ENCODE measurements at regions not wholly inside any gene's neighbourhood (a gene's known extent, or its start where the extent isn't known, plus 50 kb on each side); places are given as distances from the start of the nearest gene placed in this dataset.

- ChIA-PET CTCF (no interaction called here), POLR2A (no interaction called here)
- Histone ChIP-seq H3K27ac (ENCODE audit: low read depth in 1 of 2, low read length in 2 of 2) (no peak overlapping the region), H3K36me3 (ENCODE audit: insufficient read depth, low read length) (no peaks in the 10 kb centered on the region), H3K4me3 (ENCODE audit: low read length) (no peak overlapping the region), H3K9me3 (ENCODE audit: control insufficient read depth in 1 of 2, insufficient read depth in 1 of 2, low read length in 2 of 2) (no peaks in the 10 kb centered on the region), H3K27me3 (ENCODE audit: control insufficient read depth in 1 of 2, insufficient read depth in 2 of 2, low read length in 2 of 2) (no peaks in the 10 kb centered on the region), H3K4me1 (ENCODE audit: insufficient read depth, low read length) (no peaks in the 10 kb centered on the region)
- no peak for TF ChIP-seq CTCF (IDR thresholded peaks at IDR 0.05)
- no peak overlapping the region for H3K4me3 Mint-ChIP-seq
- intact Hi-C loops (cut with DNase I, micrococcal nuclease) = loop anchor here in 1 of 2 experiments (1.0 kb wide), 1 partner anchor 14 kb away; no protein-coding TSS in a partner anchor
- H3K36me3 Mint-ChIP-seq (ENCODE audit: low read depth) = no peaks in the 10 kb centered on the region
- H3K4me1 Mint-ChIP-seq (ENCODE audit: low read depth) = peaks cover 4% of the 10 kb centered on the region
- H3K27ac Mint-ChIP-seq = no peak overlapping the region
- no peak for DNase-seq
- H3K9me3 Mint-ChIP-seq = no peaks in the 10 kb centered on the region
- no peaks in the 10 kb centered on the region for H3K27me3 Mint-ChIP-seq
- no peak for ATAC-seq (ENCODE audit: poor library complexity)
These were observed 111.6 kb upstream of the FNDC3A start for GRCh38 chr13:48864100-48864499.

- no peak for DNase-seq
- ATAC-seq (ENCODE audit: poor library complexity) = no peak
- H3K27ac ChIP-seq (ENCODE audit: low read depth in 1 of 2, low read length in 2 of 2) = no peak overlapping the region
- no peak for TF ChIP-seq CTCF (IDR thresholded peaks at IDR 0.05)
- H3K4me1 ChIP-seq (ENCODE audit: insufficient read depth, low read length) = no peaks in the 10 kb centered on the region
- H3K4me1 Mint-ChIP-seq (ENCODE audit: low read depth) = no peaks in the 10 kb centered on the region
- no peaks in the 10 kb centered on the region for H3K36me3 Mint-ChIP-seq (ENCODE audit: low read depth)
- no peaks in the 10 kb centered on the region for H3K36me3 ChIP-seq (ENCODE audit: insufficient read depth, low read length)
- no peaks in the 10 kb centered on the region for H3K9me3 ChIP-seq (ENCODE audit: control insufficient read depth in 1 of 2, insufficient read depth in 1 of 2, low read length in 2 of 2)
- CTCF ChIA-PET = no interaction called here
- no peak overlapping the region for H3K4me3 ChIP-seq (ENCODE audit: low read length)
- no peaks in the 10 kb centered on the region for H3K27me3 ChIP-seq (ENCODE audit: control insufficient read depth in 1 of 2, insufficient read depth in 2 of 2, low read length in 2 of 2)
- intact Hi-C loops (cut with DNase I, micrococcal nuclease) = no loop called here
- H3K27ac Mint-ChIP-seq = no peak overlapping the region
- POLR2A ChIA-PET = no interaction called here
- H3K27me3 Mint-ChIP-seq = no peaks in the 10 kb centered on the region
- H3K9me3 Mint-ChIP-seq = no peaks in the 10 kb centered on the region
- no peak overlapping the region for H3K4me3 Mint-ChIP-seq
These were observed 109.5 kb upstream of the FNDC3A start for GRCh38 chr13:48866249-48866648.

GRCh38 chr13:48873081-48873480 lies 102.6 kb upstream of the FNDC3A start:
- ATAC-seq (ENCODE audit: poor library complexity) (no peak), DNase-seq (no peak)
- H3K9me3 Mint-ChIP-seq = no peaks in the 10 kb centered on the region
- CTCF ChIA-PET = interaction anchor here (0.5 kb wide), 1 partner anchor 929 kb away, joined by 3 read pairs; no protein-coding TSS in a partner anchor
- H3K4me3 ChIP-seq (ENCODE audit: low read length) = no peak overlapping the region
- H3K4me1 ChIP-seq (ENCODE audit: insufficient read depth, low read length) = no peaks in the 10 kb centered on the region
- no peak for TF ChIP-seq CTCF (IDR thresholded peaks at IDR 0.05)
- no peaks in the 10 kb centered on the region for H3K4me1 Mint-ChIP-seq (ENCODE audit: low read depth)
- no peaks in the 10 kb centered on the region for H3K27me3 Mint-ChIP-seq
- no peak overlapping the region for H3K27ac Mint-ChIP-seq
- intact Hi-C loops (cut with DNase I, micrococcal nuclease) = no loop called here
- H3K36me3 Mint-ChIP-seq (ENCODE audit: low read depth) = no peaks in the 10 kb centered on the region
- no peak overlapping the region for H3K27ac ChIP-seq (ENCODE audit: low read depth in 1 of 2, low read length in 2 of 2)
- H3K27me3 ChIP-seq (ENCODE audit: control insufficient read depth in 1 of 2, insufficient read depth in 2 of 2, low read length in 2 of 2) = peaks cover 0 to 8% of the 10 kb centered on the region in 2 experiments
- no peak overlapping the region for H3K4me3 Mint-ChIP-seq
- POLR2A ChIA-PET = no interaction called here
- H3K36me3 ChIP-seq (ENCODE audit: insufficient read depth, low read length) = no peaks in the 10 kb centered on the region
- H3K9me3 ChIP-seq (ENCODE audit: control insufficient read depth in 1 of 2, insufficient read depth in 1 of 2, low read length in 2 of 2) = no peaks in the 10 kb centered on the region

Data from CD4-positive, alpha-beta T cell (primary cell).